ENCODE measurements at regions not wholly inside any gene's neighbourhood (a gene's known extent, or its start where the extent isn't known, plus 50 kb on each side); places are given as distances from the start of the nearest gene placed in this dataset.

GRCh38 chrX:122188751-122189150 lies 995.3 kb upstream of the GRIA3 start:
- Histone ChIP-seq H3K9me3 (ENCODE audit: control insufficient read depth, low read depth, low read length) (no peaks in the 10 kb centered on the region), H3K9me1 (ENCODE audit: control insufficient read depth, extremely low read depth, insufficient read depth, low read length) (no peaks in the 10 kb centered on the region), H3K9ac (ENCODE audit: control insufficient read depth, extremely low read depth, insufficient read depth, low read length) (no peak overlapping the region), H4K20me1 (ENCODE audit: control insufficient read depth, extremely low read depth, insufficient read depth, low read length) (no peaks in the 10 kb centered on the region), H3K27me3 (ENCODE audit: control insufficient read depth, extremely low read depth, insufficient read depth, low read length) (no peaks in the 10 kb centered on the region), H2AFZ (ENCODE audit: control insufficient read depth, low read length) (no peak overlapping the region), H3K27ac (ENCODE audit: control insufficient read depth, insufficient read depth, low read length) (no peak overlapping the region), H3K79me2 (ENCODE audit: control insufficient read depth, insufficient read depth, low read length) (no peaks in the 10 kb centered on the region), H3K4me2 (ENCODE audit: control insufficient read depth, extremely low read depth, insufficient read depth, low read depth, low read length) (no peak overlapping the region), H3K36me3 (ENCODE audit: control insufficient read depth in 2 of 2, extremely low read depth in 1 of 2, insufficient read depth in 2 of 2, low read length in 2 of 2) (no peaks in the 10 kb centered on the region), H3K4me1 (ENCODE audit: control insufficient read depth, extremely low read depth, insufficient read depth, low read length) (no peaks in the 10 kb centered on the region), H3K4me3 (ENCODE audit: control insufficient read depth in 2 of 3, extremely low read depth in 1 of 3, insufficient read depth in 2 of 3, low read depth in 1 of 3, low read length in 3 of 3) (no peak overlapping the region)
- FAIRE-seq (no peak), DNase-seq (ENCODE audit: low read depth, low spot score) (no peak)
- dilution Hi-C loops (cut with MboI; ENCODE audit: extremely low pct_ligation_motif_present, low sequenced_read_pairs): no loop called here
- TF ChIP-seq CTCF (optimal IDR thresholded peaks at IDR 0.05 in 1 of 3, IDR thresholded peaks at IDR 0.05 in 1 of 3, conservative IDR thresholded peaks at IDR 0.05 in 1 of 3; ENCODE audit: extremely low read depth in 1 of 3, insufficient read depth in 2 of 3, low read length in 3 of 3): no peak
- no peak for TF ChIP-seq EZH2 (IDR thresholded peaks at IDR 0.05; ENCODE audit: low read length)

GRCh38 chrX:122196343-122196742 lies 987.7 kb upstream of the GRIA3 start:
- Histone ChIP-seq H3K9me3 (ENCODE audit: control insufficient read depth, low read depth, low read length) (no peaks in the 10 kb centered on the region), H3K4me1 (ENCODE audit: control insufficient read depth, extremely low read depth, insufficient read depth, low read length) (no peaks in the 10 kb centered on the region), H3K4me2 (ENCODE audit: control insufficient read depth, extremely low read depth, insufficient read depth, low read depth, low read length) (no peak overlapping the region), H3K36me3 (ENCODE audit: control insufficient read depth in 2 of 2, extremely low read depth in 1 of 2, insufficient read depth in 2 of 2, low read length in 2 of 2) (no peaks in the 10 kb centered on the region), H3K4me3 (ENCODE audit: control insufficient read depth in 2 of 3, extremely low read depth in 1 of 3, insufficient read depth in 2 of 3, low read depth in 1 of 3, low read length in 3 of 3) (no peak overlapping the region), H3K79me2 (ENCODE audit: control insufficient read depth, insufficient read depth, low read length) (no peaks in the 10 kb centered on the region), H3K9me1 (ENCODE audit: control insufficient read depth, extremely low read depth, insufficient read depth, low read length) (no peaks in the 10 kb centered on the region), H4K20me1 (ENCODE audit: control insufficient read depth, extremely low read depth, insufficient read depth, low read length) (no peaks in the 10 kb centered on the region), H3K27ac (ENCODE audit: control insufficient read depth, insufficient read depth, low read length) (no peak overlapping the region), H3K9ac (ENCODE audit: control insufficient read depth, extremely low read depth, insufficient read depth, low read length) (no peak overlapping the region), H3K27me3 (ENCODE audit: control insufficient read depth, extremely low read depth, insufficient read depth, low read length) (no peaks in the 10 kb centered on the region), H2AFZ (ENCODE audit: control insufficient read depth, low read length) (no peak overlapping the region)
- FAIRE-seq (no peak), DNase-seq (ENCODE audit: low read depth, low spot score) (no peak)
- dilution Hi-C loops (cut with MboI; ENCODE audit: extremely low pct_ligation_motif_present, low sequenced_read_pairs): no loop called here
- TF ChIP-seq EZH2 (IDR thresholded peaks at IDR 0.05; ENCODE audit: low read length): no peak
- TF ChIP-seq CTCF (optimal IDR thresholded peaks at IDR 0.05 in 1 of 3, IDR thresholded peaks at IDR 0.05 in 1 of 3, conservative IDR thresholded peaks at IDR 0.05 in 1 of 3; ENCODE audit: extremely low read depth in 1 of 3, insufficient read depth in 2 of 3, low read length in 3 of 3): no peak

All from keratinocyte (primary cell).